Astrocyte (in vitro differentiated cells and primary cell): ENCODE measurements at regions not wholly inside any gene's neighbourhood (a gene's known extent, or its start where the extent isn't known, plus 50 kb on each side); places are given as distances from the start of the nearest gene placed in this dataset.

Experiments used
- DNase-seq: peaks from one replicate; pipeline ENCODE4 v3.0.0-alpha.2; 2010; ENCODE audit warnings: low read depth
- FAIRE-seq: peaks from 2 replicates; lab custom pipeline; 2011; peaks lifted over from hg19 to GRCh38; lab: Jason Lieb, UNC
- H2AFZ ChIP-seq: 2 replicates; pipeline ENCODE4 v1.6.0; 2012; ENCODE audit warnings: low read depth, low read length, inconsistent platforms
- H3K27ac ChIP-seq: 2 replicates; pipeline ENCODE4 v1.5.1; 2011; ENCODE audit warnings: low read depth, low read length, inconsistent platforms
- H3K27me3 ChIP-seq: 2 replicates; pipeline ENCODE4 v1.6.0; 2011; ENCODE audit warnings: low read length, inconsistent platforms; ENCODE audit not compliant: insufficient read depth
- H3K36me3 ChIP-seq: 2 replicates; pipeline ENCODE4 v1.5.1; 2011; ENCODE audit warnings: low read length, inconsistent platforms; ENCODE audit not compliant: insufficient read depth
- H3K4me1 ChIP-seq: 2 replicates; pipeline ENCODE4 v1.5.1; 2011; ENCODE audit warnings: low read length, inconsistent platforms; ENCODE audit not compliant: insufficient read depth
- H3K4me2 ChIP-seq: 2 replicates; pipeline ENCODE4 v1.6.0; 2012; ENCODE audit warnings: low read length, inconsistent platforms
- H3K4me3 ChIP-seq: 2 replicates; pipeline ENCODE4 v1.5.1; 2011; ENCODE audit warnings: low read depth, mild to moderate bottlenecking, low read length, inconsistent platforms; ENCODE audit not compliant: insufficient read depth
- H3K79me2 ChIP-seq: 2 replicates; pipeline ENCODE4 v1.6.0; 2012; ENCODE audit warnings: mild to moderate bottlenecking, low read length, inconsistent platforms; ENCODE audit not compliant: insufficient read depth
- H3K9ac ChIP-seq: 2 replicates; pipeline ENCODE4 v1.6.0; 2012; ENCODE audit warnings: mild to moderate bottlenecking, low read length, inconsistent platforms
- H3K9me3 ChIP-seq: 2 replicates; pipeline ENCODE4 v1.5.1; 2012; ENCODE audit warnings: low read depth, mild to moderate bottlenecking, low read length, inconsistent platforms; ENCODE audit not compliant: insufficient read depth
- H4K20me1 ChIP-seq: 2 replicates; pipeline ENCODE4 v1.6.0; 2012; ENCODE audit warnings: low read length, inconsistent platforms; ENCODE audit not compliant: insufficient read depth
- H3K27ac Mint-ChIP-seq: one replicate; pipeline ENCODE4 v1.8.0; 2021; ENCODE audit warnings: mild to moderate bottlenecking, mixed read lengths; ENCODE audit not compliant: unreplicated experiment
- H3K27me3 Mint-ChIP-seq: one replicate; pipeline ENCODE4 v1.8.0; 2021; ENCODE audit warnings: low read depth, mixed read lengths; ENCODE audit not compliant: unreplicated experiment
- H3K36me3 Mint-ChIP-seq: one replicate; pipeline ENCODE4 v1.8.0; 2021; ENCODE audit warnings: low read depth, mixed read lengths; ENCODE audit not compliant: unreplicated experiment
- H3K4me1 Mint-ChIP-seq: one replicate; pipeline ENCODE4 v1.8.0; 2021; ENCODE audit warnings: low read depth, mixed read lengths; ENCODE audit not compliant: unreplicated experiment
- H3K4me3 Mint-ChIP-seq: one replicate; pipeline ENCODE4 v1.8.0; 2021; ENCODE audit warnings: mild to moderate bottlenecking, moderate library complexity, mixed read lengths; ENCODE audit not compliant: unreplicated experiment
- H3K9me3 Mint-ChIP-seq: one replicate; pipeline ENCODE4 v1.8.0; 2021; ENCODE audit warnings: mild to moderate bottlenecking, mixed read lengths; ENCODE audit not compliant: unreplicated experiment
- CTCF ChIP-seq: IDR thresholded peaks from 2 replicates; pipeline ENCODE4 v1.5.1; 2011; ENCODE audit warnings: low read depth, mild to moderate bottlenecking, inconsistent platforms, low read length, moderate library complexity; ENCODE audit not compliant: insufficient read depth
- EZH2 ChIP-seq: IDR thresholded peaks from 2 replicates; pipeline ENCODE4 v1.6.1; 2012; ENCODE audit warnings: mild to moderate bottlenecking, low read length, inconsistent platforms; ENCODE audit not compliant: insufficient read depth

- no peak for FAIRE-seq
- H3K9me3 ChIP-seq = no peaks in the 10 kb centered on the region
Observed at GRCh38 chr10:56722912-56723311, 361.9 kb upstream of the ZWINT start.

GRCh38 chr10:56715262-56715661 lies 354.2 kb upstream of the ZWINT start:
- no peaks in the 10 kb centered on the region for H3K27me3 Mint-ChIP-seq
- H3K4me3 Mint-ChIP-seq = no peak overlapping the region
- H3K4me1 Mint-ChIP-seq = no peaks in the 10 kb centered on the region

More at GRCh38 chr10:56722912-56723311, 361.9 kb upstream of the ZWINT start:
- no peak overlapping the region for H3K9ac ChIP-seq
- no peak overlapping the region for H3K27ac ChIP-seq
- H2AFZ ChIP-seq = no peak overlapping the region
- Mint-ChIP-seq H3K4me3 (no peak overlapping the region), H3K27me3 (no peaks in the 10 kb centered on the region), H3K27ac (no peak overlapping the region), H3K36me3 (no peaks in the 10 kb centered on the region), H3K9me3 (no peaks in the 10 kb centered on the region), H3K4me1 (no peaks in the 10 kb centered on the region)
- no peaks in the 10 kb centered on the region for H4K20me1 ChIP-seq
- H3K27me3 ChIP-seq = no peaks in the 10 kb centered on the region
- no peaks in the 10 kb centered on the region for H3K4me1 ChIP-seq
- H3K79me2 ChIP-seq = no peaks in the 10 kb centered on the region
- H3K4me3 ChIP-seq = no peak overlapping the region
- H3K4me2 ChIP-seq = no peak overlapping the region
- DNase-seq = no peak
- no peaks in the 10 kb centered on the region for H3K36me3 ChIP-seq
- no peak for TF ChIP-seq EZH2

DNA sequence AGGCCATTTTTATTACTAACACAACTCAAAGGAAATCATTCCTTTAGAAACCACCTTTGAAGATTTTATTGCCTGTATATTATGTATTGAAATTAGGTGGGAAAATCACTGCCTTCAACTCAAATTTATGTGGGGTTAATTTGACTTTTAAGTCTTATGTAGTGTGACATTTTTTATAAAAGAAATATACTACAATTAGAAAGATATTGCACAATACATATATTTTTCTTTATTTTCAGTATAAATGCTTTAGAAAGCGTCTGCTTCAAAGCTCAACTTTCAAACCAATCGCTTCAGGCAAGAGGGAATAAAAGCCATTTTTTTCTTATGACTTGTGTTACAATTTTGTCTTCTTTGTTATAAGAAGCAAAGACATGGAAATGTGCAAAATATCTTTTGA lies 337.4 kb upstream of the ZWINT start:
- DNase-seq = no peak
- H3K9me3 ChIP-seq = no peaks in the 10 kb centered on the region
- no peak for FAIRE-seq
- H4K20me1 ChIP-seq = no peaks in the 10 kb centered on the region
- Mint-ChIP-seq H3K9me3 (no peaks in the 10 kb centered on the region), H3K27me3 (no peaks in the 10 kb centered on the region), H3K4me1 (no peaks in the 10 kb centered on the region), H3K36me3 (no peaks in the 10 kb centered on the region), H3K4me3 (no peak overlapping the region), H3K27ac (no peak overlapping the region)
- H3K36me3 ChIP-seq = no peaks in the 10 kb centered on the region
- TF ChIP-seq EZH2 = no peak
- no peak for TF ChIP-seq CTCF
- no peaks in the 10 kb centered on the region for H3K79me2 ChIP-seq
- no peak overlapping the region for H3K27ac ChIP-seq
- H3K4me3 ChIP-seq = no peak overlapping the region
- H3K27me3 ChIP-seq = no peaks in the 10 kb centered on the region
- H3K4me2 ChIP-seq = no peak overlapping the region
- H3K9ac ChIP-seq = no peak overlapping the region
- no peak overlapping the region for H2AFZ ChIP-seq
- H3K4me1 ChIP-seq = no peaks in the 10 kb centered on the region

More at GRCh38 chr10:56715262-56715661, 354.2 kb upstream of the ZWINT start:
- FAIRE-seq = no peak
- H3K4me3 ChIP-seq = no peak overlapping the region
- no peaks in the 10 kb centered on the region for H4K20me1 ChIP-seq
- Mint-ChIP-seq H3K36me3 (no peaks in the 10 kb centered on the region), H3K9me3 (no peaks in the 10 kb centered on the region), H3K27ac (no peak overlapping the region)
- no peak overlapping the region for H2AFZ ChIP-seq
- H3K27ac ChIP-seq = no peak overlapping the region
- DNase-seq = no peak
- H3K27me3 ChIP-seq = no peaks in the 10 kb centered on the region
- no peaks in the 10 kb centered on the region for H3K4me1 ChIP-seq
- H3K9me3 ChIP-seq = no peaks in the 10 kb centered on the region
- no peak for TF ChIP-seq EZH2
- no peak for TF ChIP-seq CTCF
- no peak overlapping the region for H3K9ac ChIP-seq
- no peaks in the 10 kb centered on the region for H3K36me3 ChIP-seq
- H3K79me2 ChIP-seq = no peaks in the 10 kb centered on the region
- H3K4me2 ChIP-seq = no peak overlapping the region
